T-helper 1 cell treated with Interleukin-12 subunit alpha and Interleukin-12 subunit beta and Interleukin-4 antibody, amounts not matched to agents 30 ng/mL and 1 ng/mL, for 36 hours (primary cell): ENCODE measurements at regions not wholly inside any gene's neighbourhood (a gene's known extent, or its start where the extent isn't known, plus 50 kb on each side); places are given as distances from the start of the nearest gene placed in this dataset.
"Not testable (repeated sequence)": the region's sequence is repeated elsewhere in the genome, so short reads cannot be mapped to it uniquely, and the experiment has no call there.

Experiments used
- intact Hi-C: fragments of 100-400 bp; cut with micrococcal nuclease; formaldehyde crosslinking; loops from one replicate; pipeline ENCODE4 v1.15.1; 2024

GRCh38 chr18:55687106-55687505 lies 99.1 kb upstream of the TCF4 start:
- intact Hi-C loops: no loop called here

- intact Hi-C loops: no loop called here
These were observed 97.6 kb upstream of the TCF4 start for GRCh38 chr18:55685638-55686037.

- intact Hi-C loops: no loop called here
These were observed 84.8 kb upstream of the TCF4 start for GRCh38 chr18:55672574-55673361.

GRCh38 chr18:55665506-55665905 lies 77.5 kb upstream of the TCF4 start:
- intact Hi-C loops: no loop called here

GRCh38 chr18:55664758-55665400 lies 76.9 kb upstream of the TCF4 start:
- intact Hi-C loops: not testable (repeated sequence)

- intact Hi-C loops: no loop called here
These were observed 75.9 kb upstream of the TCF4 start for GRCh38 chr18:55663891-55664290.

GRCh38 chr18:55658598-55658997 lies 70.6 kb upstream of the TCF4 start:
- intact Hi-C loops: no loop called here

GRCh38 chr18:55657572-55658331 lies 69.8 kb upstream of the TCF4 start:
- intact Hi-C loops: no loop called here

- intact Hi-C loops: no loop called here
These were observed 67.0 kb upstream of the TCF4 start for GRCh38 chr18:55654986-55655385.

GRCh38 chr18:55651236-55651635 lies 63.2 kb upstream of the TCF4 start:
- intact Hi-C loops: no loop called here

- intact Hi-C loops: no loop called here
These were observed 62.4 kb upstream of the TCF4 start for GRCh38 chr18:55650363-55650870.

- intact Hi-C loops: no loop called here
These were observed 59.3 kb upstream of the TCF4 start for GRCh38 chr18:55647331-55647730.

GRCh38 chr18:55642191-55642590 lies 54.2 kb upstream of the TCF4 start:
- intact Hi-C loops: no loop called here

GRCh38 chr18:55641486-55641885 lies 53.5 kb upstream of the TCF4 start:
- intact Hi-C loops: no loop called here
